Epidermal melanocyte (primary cell): ENCODE measurements at regions not wholly inside any gene's neighbourhood (a gene's known extent, or its start where the extent isn't known, plus 50 kb on each side); places are given as distances from the start of the nearest gene placed in this dataset.
"Not testable (repeated sequence)": the region's sequence is repeated elsewhere in the genome, so short reads cannot be mapped to it uniquely, and the experiment has no call there.

Source experiments
- DNase-seq: peaks from one replicate; pipeline ENCODE4 v3.0.0; 2011; ENCODE audit warnings: low spot score; ENCODE audit not compliant: insufficient read length

DNA sequence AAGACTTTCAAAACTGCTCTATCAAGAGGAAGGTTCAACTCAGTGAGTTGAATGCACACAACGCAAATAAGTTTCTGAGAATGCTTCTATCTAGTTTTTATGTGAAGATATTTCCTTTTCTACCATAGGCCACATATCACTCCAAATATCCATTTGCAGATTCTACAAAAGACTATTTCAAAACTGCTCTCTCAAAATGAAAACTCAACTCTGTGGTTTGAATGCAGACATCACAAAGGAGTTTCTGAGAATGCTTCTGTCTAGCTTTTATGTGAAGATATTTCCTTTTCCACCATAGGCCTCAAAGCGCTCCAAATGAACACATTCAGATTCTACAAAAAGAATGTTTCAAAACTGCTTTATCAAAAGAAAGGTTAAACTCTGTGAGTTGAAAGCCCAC, 1093.1 kb upstream of the DEFB115 start:
- not testable (repeated sequence) for DNase-seq

DNA sequence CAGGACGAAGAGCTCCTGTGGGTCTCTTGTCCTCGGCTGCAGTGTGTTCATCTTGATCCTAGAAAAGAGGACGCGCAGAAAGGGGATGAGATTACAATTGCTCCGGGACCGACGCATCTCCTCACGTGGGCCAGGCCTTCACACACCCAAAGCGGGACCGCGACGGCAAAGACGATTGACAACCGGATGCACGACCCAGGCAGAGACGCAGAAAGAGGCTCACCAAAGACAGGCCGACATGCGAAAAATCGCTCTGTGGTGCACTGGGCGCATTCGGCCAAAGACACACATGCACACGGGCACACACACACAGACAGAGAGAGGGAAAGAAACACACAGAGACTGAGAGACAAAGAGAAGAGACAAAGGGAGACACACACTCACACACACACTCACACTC, 1089.9 kb upstream of the DEFB115 start:
- DNase-seq = no peak

DNA sequence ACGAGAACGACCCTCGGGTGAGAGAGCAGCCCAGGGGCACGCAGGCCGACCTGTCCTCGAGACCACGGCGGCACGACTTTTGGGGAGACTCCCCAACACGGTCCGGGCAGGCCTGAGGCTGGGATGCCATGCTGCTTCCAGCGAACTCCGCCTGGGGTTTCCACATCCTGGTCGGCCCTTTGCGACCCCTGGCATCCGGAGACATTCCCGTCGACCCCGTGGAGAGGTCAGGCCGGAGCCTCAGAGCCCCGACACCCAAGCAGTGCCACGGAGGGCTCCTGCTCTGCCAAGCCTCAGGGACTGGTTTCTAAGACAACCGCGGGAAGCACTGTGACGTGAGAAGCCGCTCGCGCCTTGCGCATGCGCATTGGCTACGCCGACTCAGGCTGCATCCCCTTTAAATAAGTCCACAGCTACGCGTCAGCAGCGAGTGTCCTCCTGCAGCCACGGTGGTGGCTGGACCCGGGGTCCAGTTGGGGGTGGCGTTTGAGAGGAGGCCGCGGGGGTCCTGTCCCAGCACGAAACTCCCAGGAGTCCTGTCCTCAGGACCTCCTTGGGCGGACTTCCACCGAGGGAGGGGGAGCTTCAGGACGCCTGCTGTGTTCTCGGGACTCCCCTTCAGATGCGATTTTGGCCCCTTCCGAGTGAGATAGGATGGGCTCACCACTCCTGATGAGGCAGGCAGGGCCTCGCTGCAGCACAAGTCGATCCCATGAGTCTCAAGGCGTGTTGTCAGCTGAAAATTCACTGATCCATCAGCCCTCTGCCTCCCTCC, 1089.3 kb upstream of the DEFB115 start:
- DNase-seq = no peak

DNA sequence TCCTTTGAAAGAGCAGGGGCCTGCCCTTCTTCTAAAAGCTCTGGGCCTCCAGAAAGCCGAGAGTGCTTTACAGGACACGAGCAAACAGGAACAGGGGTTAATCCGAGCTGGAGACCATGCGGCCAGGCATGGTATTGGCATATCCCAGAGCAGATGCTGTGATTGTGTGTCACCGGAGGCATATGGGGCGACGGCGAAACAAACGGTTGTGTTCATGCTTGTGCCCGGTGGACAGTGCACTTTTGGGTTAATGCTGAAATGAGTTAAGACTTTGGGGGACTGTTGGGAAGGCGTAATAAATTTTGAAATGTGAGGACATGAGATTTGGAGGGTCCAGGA, 1088.7 kb upstream of the DEFB115 start:
- peak; percentile 11 for DNase-seq

DNA sequence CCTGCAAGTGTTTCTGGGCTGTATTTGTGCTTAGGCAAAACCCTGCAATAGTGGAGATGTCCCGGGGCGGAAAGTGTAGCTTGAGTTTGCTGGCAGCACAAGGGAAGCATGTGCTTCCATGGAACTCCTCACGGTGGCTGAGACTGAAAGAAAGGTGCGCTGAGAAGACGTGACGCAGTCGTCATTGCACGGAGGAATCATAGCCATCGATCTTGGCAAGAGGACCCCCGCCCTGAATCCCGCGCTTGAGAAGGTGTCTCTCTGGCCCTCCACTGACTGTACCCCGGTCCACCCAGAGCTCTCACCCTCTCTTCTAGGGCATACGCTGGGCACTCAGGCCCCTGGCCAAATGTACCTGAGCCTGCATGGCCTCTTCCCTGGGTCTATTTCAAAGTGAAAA, 1081.8 kb upstream of the DEFB115 start:
- no peak for DNase-seq

DNA sequence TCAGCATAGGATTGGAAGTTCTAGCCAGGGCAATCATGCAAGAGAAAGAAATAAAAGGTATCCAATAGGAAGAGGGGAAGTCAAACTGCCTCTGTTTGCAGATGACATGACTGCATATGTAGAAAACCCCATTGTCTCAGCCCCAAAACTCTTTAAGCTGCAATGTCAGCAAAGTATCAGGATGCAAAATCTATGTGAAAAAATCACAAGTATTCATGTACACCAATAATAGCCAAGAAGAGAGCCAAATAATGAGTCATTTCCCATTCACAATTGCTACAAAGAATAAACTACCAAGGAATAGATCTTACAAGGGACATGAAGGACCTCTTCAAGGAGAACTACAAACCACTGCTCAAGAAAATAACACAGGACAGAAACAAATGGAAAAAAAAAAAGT, 1074.3 kb upstream of the DEFB115 start:
- DNase-seq = not testable (repeated sequence)

DNA sequence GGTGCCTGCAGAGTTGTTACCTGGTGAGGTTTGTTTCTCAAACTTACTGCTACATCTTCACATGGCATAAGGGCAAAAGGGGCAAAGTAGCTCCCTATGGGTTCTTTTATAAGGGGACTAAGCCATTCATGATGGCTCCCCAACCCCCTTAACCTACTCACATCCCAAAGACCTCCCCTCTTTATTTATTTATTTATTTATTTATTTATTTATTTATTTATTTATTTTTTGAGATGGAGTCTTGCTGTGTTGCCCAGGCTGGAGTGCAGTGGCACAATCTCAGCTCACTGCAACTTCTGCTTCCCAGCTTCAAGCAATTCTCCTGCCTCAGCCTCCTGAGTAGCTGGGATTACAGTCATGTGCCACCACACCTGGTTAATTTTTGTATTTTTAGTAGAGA, 1065.7 kb upstream of the DEFB115 start:
- DNase-seq = not testable (repeated sequence)

DNA sequence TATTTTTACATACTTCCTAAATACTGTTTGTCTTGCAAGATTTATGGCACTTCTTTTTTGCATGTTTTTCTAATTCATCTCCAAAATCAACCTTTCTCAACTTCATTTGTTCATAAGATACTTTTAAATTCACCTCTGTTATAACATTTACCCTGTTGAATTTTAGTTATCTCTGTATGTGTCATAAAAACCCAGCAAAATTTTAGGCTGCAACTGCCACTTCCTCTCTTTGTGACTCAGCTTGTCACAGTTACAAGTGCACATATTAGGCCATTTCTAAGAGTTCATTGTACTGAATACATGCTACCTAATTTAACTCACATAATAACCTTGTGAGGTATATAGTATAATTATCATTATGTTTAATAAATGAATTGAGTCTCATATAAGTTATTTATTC, 1023.0 kb upstream of the DEFB115 start:
- DNase-seq = not testable (repeated sequence)

DNA sequence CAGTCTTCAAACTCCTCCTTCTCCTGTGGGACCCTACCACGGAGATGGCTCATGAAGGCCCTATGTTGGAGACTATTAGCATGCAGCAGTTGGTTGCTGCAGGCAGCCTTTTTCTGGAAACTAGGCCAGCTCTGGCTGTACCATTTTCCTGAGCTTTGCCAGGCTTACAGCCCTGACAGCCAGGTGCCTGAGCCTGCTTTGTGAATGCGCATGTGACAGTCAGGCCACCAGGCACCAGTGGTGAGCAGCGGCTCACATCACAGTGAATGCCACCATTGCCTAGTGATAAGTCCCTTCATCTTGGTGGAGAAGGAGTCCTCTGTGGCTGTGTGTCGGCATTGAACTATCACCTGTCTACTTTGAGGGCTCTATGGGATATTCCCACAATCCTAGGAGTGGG, 982.4 kb upstream of the DEFB115 start:
- DNase-seq = not testable (repeated sequence)

DNA sequence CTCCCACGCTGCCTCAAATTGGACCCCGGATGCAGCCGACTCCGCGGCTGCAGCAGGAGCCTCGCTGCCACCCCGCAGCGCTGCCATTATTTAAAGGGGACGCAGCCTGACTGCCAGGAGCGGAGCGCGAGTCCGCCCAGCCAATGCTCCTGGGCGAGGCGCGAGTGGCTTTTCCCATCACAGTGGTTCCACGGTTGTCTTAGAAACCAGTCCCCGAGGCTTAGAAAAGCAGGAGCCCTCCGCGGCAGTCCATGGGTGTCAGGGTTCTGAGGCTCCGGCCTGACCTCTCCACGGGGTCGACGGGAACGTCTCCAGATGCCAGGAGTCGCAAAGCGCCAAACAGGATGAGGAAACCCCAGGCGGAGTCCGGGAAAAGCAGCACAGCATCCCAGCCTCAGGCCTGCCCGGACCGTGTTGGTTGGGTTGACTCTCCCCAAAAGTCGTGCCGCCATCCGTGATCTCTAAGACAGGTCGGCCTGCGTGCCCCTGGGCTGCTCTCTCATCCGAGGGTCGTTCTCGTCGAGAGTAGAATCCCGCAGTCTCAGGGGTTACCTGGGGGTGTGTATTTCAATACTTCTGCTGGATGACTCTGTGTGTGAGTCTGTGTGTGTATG, 975.8 kb upstream of the DEFB115 start:
- no peak for DNase-seq

DNA sequence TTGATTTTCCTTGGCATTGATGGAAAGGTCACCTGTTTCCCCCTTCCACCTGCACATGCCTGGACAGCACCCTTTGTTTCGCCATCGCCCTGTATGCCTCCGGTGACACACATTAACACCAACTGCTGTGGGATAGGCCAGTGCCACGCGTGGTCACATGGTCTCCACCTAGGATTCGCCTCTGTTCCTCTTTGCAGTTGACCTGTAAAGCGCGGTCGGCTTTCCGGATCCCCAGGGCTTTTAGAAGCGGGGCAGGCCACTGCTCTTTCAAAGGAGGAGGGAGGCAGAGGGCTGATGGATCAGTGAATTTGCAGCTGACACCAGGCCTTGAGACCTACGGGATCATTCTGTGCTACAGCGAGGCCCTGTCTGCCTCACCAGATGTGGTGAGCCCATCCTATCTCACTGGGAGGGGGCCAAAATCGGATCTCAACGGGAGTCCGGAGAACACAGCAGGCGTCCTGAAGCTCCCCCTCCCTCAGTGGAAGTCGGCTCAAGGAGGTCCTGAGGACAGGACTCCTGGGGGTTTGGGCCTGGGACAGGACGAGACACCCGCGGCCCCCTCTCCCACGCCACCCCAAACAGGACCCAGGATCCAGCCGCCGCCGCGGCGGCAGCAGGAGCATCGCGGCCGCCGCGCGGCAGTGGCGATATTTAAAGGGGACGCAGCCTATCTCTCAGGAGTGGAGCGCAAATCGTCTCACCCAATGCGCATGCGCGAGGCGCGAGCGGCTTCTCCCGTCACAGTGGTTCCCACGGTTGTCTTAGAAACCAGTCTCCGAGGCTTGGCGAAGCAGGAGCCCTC, 973.8 kb upstream of the DEFB115 start:
- DNase-seq = not testable (repeated sequence)

DNA sequence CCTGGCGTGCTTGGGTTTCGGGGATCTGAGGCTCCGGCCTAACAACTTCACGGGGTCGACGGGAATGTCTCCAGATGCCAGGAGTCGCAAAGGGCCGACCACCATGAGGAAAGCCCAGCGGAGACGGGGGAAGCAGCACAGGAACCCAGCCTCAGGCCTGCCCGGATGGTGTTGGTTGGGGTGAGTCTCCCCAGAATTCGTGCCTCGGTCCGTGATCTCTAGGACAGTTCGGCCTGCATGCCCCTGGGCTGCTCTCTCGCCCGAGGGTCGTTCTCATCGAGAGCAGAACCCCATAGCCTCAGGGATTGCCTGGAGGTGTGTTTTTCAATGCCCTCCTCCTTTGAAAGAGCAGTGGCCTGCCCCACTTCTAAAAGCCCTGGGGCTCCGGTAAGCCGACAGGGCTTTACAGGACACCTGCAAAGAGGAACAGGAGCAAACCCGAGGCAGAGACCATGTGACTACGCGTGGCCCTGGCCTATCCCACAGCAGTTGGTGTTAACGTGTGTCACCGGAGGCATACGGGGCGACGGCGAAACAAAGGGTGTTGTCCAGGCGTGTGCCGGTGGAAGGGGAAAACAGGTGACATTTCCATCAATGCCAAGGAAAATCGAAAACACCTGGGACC, 973.1 kb upstream of the DEFB115 start:
- no peak for DNase-seq

DNA sequence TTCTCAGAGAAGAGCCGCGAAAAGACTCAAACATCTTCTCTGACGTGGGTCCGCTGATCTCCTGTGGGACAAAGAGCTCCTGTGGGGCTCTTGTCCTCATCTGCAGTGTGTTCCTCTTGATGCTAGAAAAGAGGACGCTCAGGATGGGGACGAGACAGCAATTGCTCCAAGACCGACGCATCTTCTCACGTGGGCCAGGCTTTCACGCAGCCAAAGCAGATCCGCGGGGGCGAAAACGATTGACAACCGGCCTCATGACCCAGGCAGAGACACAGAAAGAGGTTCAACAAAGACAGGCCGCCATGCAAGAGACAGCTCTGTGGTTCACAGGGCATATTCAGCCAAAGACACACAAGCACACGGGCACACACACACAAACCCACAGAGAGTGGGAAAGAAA, 971.8 kb upstream of the DEFB115 start:
- no peak for DNase-seq

DNA sequence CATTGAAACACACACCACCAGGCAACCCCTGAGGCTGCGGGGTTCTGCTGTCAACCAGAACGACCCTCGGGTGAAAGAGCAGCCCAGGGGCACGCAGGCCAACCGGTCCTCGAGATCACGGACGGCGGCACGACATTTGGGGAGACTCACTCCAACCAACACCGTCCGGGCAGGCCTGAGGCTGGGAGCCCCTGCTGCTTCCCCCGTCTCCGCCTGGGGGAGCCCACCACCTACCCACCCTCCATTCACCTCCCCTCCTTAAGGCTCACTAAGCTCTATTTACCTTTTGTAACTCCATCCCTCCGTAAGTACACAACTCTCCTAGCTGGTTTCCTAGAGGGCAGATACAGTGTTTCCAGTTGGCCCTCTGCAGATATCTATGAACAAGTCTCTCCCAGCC, 971.3 kb upstream of the DEFB115 start:
- DNase-seq = no peak

DNA sequence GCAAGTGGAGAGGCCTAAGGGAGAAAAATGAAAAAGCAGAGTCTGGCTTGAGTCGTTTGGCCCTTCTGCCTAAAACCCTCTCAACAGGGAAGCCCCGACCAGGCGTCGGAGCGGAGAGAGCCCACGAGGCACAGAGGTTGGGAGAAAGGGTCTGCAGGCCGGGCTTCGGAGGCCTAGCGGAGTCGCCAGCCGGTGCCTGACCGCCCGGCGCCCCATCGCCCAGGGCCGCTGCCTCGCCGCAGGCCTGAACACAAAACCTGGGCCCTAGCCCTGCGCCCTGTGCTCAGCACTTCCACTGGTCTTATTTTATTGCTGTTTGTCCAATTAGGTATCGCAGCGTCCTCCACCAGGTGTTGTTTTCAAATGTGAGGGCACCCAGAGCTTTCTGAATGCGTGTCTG, 970.0 kb upstream of the DEFB115 start:
- DNase-seq = not testable (repeated sequence)

DNA sequence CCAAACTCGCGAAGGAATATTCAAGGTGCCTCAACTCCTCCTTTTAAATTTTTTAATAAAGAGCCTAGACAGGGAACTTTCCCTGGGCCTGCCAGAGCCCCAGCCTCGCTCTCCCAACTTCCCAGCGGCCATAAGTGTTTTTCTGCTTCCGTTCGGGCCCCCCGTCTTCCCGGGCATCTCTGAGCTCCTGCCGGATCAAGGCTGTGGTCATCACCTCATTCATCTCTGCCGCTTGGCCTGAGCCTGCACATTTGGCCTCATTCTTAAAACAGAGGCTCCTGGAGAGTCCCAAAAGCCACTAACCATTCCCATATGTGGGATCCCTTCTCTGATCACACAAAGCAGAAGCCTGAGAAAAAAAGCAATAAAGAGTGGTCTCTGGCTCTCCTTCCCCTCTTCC, 969.1 kb upstream of the DEFB115 start:
- no peak for DNase-seq

DNA sequence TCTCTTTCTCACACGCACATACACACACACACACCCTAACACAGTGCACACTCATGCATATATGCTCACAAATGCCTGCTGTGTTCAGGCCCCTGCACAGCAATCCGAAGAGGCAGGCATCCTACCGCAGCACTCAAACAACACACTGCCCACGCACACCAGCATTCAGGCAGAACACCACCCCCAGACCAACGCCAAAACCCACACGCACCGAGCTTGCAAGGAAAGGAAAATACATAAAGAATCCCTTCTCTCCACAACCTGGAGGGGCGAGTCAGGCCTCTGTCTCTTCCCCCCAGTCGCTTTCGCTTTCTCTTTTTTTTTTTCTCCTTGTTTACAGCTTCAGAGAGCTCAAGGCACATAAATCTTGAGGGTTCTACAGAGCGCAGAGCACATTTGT, 968.4 kb upstream of the DEFB115 start:
- not testable (repeated sequence) for DNase-seq

DNA sequence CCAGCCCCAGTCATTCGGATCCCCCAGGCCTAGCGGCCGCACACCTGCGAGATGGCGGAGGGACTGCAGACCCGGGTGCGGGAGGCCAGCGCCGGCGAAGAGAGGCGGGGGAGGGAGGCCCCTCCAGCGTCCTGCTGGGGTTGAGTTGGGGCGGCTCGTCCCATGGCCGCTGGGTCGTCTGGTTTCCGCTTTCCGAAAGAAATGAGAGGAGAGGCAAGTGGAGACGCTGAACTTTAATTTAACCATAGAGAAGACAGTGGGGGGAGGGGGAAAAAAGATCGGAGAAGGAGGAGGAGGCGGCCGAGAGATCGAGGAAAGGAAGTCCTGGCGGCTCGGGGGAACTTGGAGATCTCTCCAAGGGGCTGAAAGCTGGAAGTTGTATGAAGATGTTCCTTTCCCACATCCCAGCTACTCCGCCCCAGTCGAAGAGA, 967.7 kb upstream of the DEFB115 start:
- not testable (repeated sequence) for DNase-seq

DNA sequence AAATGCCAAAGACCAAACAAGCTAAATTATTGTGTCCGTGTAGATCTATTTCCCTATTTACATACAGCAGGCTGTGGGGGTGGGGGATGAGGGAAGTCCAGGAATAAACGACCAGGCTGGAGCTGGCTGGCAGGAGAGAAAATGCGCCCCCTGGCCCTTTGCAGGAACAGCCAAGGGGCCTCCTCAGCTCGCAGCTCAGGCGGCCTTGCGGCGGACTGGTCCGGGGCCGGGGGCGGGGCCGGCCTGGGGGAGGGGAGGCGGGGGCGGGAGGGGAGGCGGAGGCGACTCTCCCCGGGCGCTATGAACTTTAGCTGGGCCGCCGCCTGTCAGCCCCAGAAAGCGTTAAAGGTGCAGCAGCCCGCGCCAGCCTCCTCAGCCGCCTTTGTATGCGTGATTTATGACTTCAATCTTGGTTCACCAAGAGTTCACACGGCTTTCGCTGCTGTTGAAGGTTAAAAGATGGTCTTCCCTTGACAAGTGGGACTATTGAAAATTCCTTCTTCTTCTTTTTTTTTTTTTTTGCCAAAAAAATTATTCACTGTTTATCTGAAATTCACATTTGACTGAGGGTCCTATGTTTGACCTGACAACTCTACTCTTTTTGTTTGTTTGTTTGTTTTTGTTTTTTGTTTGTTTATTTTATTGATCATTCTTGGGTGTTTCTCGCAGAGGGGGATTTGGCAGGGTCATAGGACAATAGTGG, 967.0 kb upstream of the DEFB115 start:
- DNase-seq = not testable (repeated sequence)

DNA sequence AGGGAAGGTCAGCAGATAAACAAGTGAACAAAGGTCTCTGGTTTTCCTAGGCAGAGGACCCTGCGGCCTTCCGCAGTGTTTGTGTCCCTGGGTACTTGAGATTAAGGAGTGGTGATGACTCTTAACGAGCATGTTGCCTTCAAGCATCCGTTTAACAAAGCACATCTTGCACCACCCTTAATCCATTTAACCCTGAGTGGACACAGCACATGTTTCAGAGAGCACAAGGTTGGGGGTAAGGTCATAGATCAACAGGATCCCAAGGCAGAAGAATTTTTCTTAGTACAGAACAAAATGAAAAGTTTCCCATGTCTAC, 966.4 kb upstream of the DEFB115 start:
- DNase-seq = not testable (repeated sequence)

DNA sequence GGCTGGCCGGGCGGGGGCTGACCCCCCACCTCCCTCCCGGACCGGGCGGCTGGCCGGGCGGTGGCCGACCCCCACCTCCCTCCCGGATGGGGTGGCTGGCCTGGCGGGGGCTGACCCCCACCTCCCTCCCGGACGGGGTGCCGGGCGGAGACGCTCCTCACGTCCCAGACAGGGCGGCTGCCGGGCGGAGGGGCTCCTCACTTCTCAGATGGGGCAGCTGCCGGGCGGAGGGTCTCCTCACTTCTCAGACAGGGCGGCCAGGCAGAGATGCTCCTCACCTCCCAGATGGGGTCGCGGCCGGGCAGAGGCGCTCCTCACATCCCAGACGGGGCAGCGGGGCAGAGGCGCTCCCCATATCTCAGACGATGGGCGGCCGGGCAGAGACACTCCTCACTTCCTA, 965.8 kb upstream of the DEFB115 start:
- DNase-seq = not testable (repeated sequence)
